GM12872 (cell line): ENCODE measurements at regions not wholly inside any gene's neighbourhood (a gene's known extent, or its start where the extent isn't known, plus 50 kb on each side); places are given as distances from the start of the nearest gene placed in this dataset.

Source experiments
- TF ChIP-seq, protein P1 (sequence below): IDR thresholded peaks from 3 replicates; pipeline ENCODE4 v1.5.1; 2011; ENCODE audit warnings: low read depth, mild to moderate bottlenecking, low read length, moderate library complexity; ENCODE audit not compliant: insufficient read depth

DNA sequence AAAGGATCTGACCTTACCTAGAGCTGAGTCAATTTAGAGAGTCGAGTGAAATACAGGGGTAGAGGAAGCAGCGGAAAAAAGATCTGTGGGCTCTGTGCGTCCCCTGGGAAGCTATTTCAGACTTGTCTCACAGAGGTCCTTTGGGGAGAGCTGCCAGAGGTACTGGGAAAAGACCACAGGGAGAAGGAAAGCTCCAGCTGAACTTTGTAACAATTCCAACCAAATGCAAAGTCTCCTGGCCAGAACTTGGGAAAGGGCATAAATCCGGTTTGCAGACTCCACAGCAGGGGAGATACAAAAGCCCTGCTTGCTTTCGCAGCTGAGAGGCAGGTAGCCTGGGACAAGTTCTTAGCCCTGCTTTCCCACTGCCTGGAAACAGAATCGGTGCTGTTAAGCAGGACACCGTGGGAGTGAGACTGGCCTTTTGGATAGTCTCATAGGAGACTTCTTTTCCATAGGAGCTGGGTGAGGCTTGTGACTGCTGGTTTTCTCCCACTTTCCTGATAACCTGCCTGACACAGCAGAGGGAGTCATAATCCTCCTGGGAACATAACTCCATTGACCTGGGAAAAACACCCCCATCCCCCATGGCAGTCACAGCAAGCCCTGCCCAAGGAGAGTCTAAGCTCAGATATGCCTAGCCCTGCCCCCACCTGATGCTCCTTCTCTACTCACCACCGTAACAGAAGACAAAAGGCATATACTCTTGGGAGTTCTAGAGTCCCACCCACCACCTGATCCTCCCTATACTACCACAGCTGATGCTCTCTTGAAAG is 926.2 kb downstream of the KCNMA1 start:
- TF ChIP-seq, protein P1, sequence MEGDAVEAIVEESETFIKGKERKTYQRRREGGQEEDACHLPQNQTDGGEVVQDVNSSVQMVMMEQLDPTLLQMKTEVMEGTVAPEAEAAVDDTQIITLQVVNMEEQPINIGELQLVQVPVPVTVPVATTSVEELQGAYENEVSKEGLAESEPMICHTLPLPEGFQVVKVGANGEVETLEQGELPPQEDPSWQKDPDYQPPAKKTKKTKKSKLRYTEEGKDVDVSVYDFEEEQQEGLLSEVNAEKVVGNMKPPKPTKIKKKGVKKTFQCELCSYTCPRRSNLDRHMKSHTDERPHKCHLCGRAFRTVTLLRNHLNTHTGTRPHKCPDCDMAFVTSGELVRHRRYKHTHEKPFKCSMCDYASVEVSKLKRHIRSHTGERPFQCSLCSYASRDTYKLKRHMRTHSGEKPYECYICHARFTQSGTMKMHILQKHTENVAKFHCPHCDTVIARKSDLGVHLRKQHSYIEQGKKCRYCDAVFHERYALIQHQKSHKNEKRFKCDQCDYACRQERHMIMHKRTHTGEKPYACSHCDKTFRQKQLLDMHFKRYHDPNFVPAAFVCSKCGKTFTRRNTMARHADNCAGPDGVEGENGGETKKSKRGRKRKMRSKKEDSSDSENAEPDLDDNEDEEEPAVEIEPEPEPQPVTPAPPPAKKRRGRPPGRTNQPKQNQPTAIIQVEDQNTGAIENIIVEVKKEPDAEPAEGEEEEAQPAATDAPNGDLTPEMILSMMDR: no peak

DNA sequence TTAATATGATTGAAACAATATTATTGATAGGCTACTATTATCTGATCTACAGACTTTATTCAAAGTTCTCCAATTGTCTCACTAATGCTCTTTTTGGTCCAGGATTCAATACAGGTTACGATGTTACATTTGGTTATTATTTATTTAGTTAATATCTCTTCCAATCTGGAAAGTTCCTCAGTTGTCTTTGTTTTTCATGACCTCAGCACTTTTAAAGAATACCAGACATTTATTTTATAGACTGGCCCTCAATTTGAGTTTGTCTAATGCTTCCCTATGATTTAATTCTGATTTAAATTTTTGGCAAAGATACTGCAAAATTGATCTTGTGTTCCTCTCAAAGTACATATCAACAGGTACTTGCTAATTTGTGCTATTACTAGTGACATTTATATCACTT is 937.4 kb downstream of the KCNMA1 start:
- TF ChIP-seq, protein P1: no peak

DNA sequence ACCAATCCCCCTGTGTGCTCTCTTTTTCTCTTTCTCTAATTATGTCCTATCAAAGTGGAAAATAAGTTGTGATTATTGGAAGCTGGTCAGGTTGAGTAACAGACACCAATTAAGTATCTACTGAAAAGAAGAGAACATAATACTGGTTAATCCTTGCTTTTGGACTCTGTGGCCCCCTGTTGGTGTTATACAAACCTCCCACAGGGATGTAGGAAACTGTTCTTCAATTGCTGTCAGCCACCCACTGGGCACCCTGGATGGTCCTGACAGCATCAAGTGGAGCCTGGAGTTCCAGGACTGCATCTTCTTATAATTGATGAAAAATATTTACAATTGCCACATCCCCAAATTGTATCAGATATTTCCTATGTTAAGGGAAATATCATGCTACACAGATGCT is 939.7 kb downstream of the KCNMA1 start:
- TF ChIP-seq, protein P1: no peak

DNA sequence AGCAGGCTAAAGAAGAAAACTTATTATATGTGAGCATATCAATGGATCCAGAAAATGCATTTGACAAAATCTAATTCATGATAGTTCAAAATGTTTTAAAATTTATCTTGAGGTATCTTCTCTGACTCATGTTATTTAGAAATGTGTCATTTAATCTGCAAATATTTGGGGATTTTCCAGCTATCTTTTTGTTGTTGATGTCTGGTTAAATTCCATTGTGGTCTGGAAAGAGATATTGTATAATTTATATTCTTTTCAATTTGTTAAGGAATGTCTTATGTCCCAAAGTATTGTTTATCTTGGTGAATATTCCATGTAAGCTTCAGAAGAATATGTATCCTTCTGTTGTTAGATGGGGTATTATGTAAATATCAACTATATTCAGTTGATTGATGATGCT is 942.5 kb downstream of the KCNMA1 start:
- TF ChIP-seq, protein P1: no peak

DNA sequence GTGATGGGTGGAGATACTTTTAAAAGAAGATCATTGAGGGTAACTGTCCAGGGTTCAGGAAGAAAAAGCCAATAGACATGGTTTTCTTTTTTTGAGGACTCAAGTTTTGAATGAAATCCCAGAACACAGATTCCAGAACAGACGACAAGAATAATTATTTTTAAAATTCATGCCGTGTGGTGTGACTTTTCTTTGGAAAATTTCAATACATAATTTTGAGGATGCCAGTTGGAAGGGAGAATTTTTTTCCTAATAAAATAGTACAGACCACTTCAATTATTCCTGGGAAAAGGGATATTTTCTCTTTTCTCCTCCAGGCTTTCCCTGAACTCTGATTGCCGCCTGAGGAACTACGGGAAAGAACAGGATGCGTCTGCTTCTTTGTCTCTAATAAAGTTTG is 951.4 kb downstream of the KCNMA1 start:
- TF ChIP-seq, protein P1: no peak

DNA sequence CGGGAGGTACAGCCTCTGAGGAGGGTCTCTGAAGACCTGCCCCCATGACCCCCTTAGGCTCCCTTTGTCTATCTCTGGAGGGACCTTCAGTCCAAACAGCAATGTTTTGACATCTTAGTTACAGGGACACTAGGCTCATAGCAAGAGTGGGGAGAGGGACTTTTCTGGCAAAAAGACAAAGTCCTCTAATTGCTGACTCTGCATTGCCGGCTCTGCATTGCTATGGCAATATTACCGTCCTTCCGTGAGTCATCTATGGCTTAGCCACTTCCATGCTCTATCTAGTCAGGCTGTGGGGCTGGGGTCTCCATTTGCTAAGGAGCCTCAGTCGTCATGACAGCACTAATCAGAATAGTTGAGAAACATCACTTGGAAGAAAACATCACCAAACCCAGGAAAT is 952.6 kb downstream of the KCNMA1 start:
- TF ChIP-seq, protein P1: no peak

DNA sequence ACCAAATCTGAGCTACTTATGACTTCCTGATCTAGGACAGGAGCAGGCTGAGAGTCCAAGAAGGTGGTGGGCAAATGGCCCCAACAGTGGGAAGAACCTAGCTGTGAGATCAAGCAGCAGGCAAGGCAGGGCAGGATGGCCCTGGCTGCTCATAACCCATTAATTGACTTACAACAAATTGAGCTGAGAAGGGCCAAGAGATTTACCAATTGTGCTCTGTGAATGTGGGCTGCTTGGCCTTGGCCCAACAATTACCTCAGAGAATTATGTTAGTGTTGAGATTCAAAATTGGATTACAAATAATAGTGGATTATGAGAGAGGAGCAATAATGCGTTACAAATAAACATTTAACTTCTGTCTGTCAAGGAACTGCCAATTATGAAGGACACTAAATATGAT is 956.5 kb downstream of the KCNMA1 start:
- TF ChIP-seq, protein P1: no peak

DNA sequence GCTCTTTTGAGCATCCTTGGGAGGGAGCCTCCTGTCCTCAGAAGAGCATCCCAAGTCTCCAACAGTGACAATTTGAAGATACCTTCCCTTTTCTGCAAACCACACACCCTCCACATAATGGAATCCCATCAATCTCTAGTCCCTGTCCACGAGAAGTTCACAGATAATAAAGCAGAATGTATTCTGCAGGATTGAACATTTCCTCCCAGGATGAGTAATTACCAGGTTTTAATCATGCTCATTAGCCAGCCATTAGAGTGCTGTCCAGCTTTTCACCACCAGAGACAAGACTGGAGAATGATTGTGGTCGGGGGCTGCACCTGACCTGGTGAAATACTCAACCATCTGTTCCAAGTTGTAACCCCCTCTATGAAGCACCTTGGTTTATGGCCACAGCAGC is 958.6 kb downstream of the KCNMA1 start:
- TF ChIP-seq, protein P1: no peak
